ENCODE measurements at regions not wholly inside any gene's neighbourhood (a gene's known extent, or its start where the extent isn't known, plus 50 kb on each side); places are given as distances from the start of the nearest gene placed in this dataset.
"Not testable (repeated sequence)": the region's sequence is repeated elsewhere in the genome, so short reads cannot be mapped to it uniquely, and the experiment has no call there.

GRCh38 chr15:20376872-20377271 is 164.7 kb downstream of the GOLGA6L6 start:
- H3K4me3 ChIP-seq (ENCODE audit: low read depth, low read length): no peak overlapping the region
- FAIRE-seq (no peak), DNase-seq (ENCODE audit: low read depth) (no peak)
- no peaks in the 10 kb centered on the region for H3K36me3 ChIP-seq (ENCODE audit: control insufficient read depth, insufficient read depth, low read length)
- H3K27me3 ChIP-seq (ENCODE audit: control insufficient read depth, insufficient read depth, low read length): no peaks in the 10 kb centered on the region
- TF ChIP-seq CTCF (IDR thresholded peaks at IDR 0.05; ENCODE audit: insufficient read depth, low read length, severe bottlenecking): no peak

- FAIRE-seq; H3K27me3 ChIP-seq (ENCODE audit: control insufficient read depth, insufficient read depth, low read length): not testable (repeated sequence)
Measured at GRCh38 chr15:20372416-20372815, 169.2 kb downstream of the GOLGA6L6 start.

GRCh38 chr15:20369500-20369899 is 172.1 kb downstream of the GOLGA6L6 start:
- H3K4me3 ChIP-seq (ENCODE audit: low read depth, low read length): no peak overlapping the region
- H3K36me3 ChIP-seq (ENCODE audit: control insufficient read depth, insufficient read depth, low read length): no peaks in the 10 kb centered on the region
- no peak for TF ChIP-seq CTCF (IDR thresholded peaks at IDR 0.05; ENCODE audit: insufficient read depth, low read length, severe bottlenecking)
- DNase-seq (ENCODE audit: low read depth) (no peak), FAIRE-seq (no peak)
- H3K27me3 ChIP-seq (ENCODE audit: control insufficient read depth, insufficient read depth, low read length): no peaks in the 10 kb centered on the region

More at GRCh38 chr15:20372416-20372815, 169.2 kb downstream of the GOLGA6L6 start:
- H3K36me3 ChIP-seq (ENCODE audit: control insufficient read depth, insufficient read depth, low read length); H3K4me3 ChIP-seq (ENCODE audit: low read depth, low read length); DNase-seq (ENCODE audit: low read depth): not testable (repeated sequence)

- DNase-seq (ENCODE audit: low read depth): no peak
- no peak for FAIRE-seq
- no peak for TF ChIP-seq CTCF (IDR thresholded peaks at IDR 0.05; ENCODE audit: insufficient read depth, low read length, severe bottlenecking)
- no peak overlapping the region for H3K4me3 ChIP-seq (ENCODE audit: low read depth, low read length)
- H3K27me3 ChIP-seq (ENCODE audit: control insufficient read depth, insufficient read depth, low read length): no peaks in the 10 kb centered on the region
- H3K36me3 ChIP-seq (ENCODE audit: control insufficient read depth, insufficient read depth, low read length): no peaks in the 10 kb centered on the region
Measured at GRCh38 chr15:20368974-20369373, 172.6 kb downstream of the GOLGA6L6 start.

GRCh38 chr15:20367093-20367492 is 174.5 kb downstream of the GOLGA6L6 start:
- no peaks in the 10 kb centered on the region for H3K36me3 ChIP-seq (ENCODE audit: control insufficient read depth, insufficient read depth, low read length)
- H3K27me3 ChIP-seq (ENCODE audit: control insufficient read depth, insufficient read depth, low read length): no peaks in the 10 kb centered on the region
- FAIRE-seq (no peak), DNase-seq (ENCODE audit: low read depth) (no peak)
- no peak for TF ChIP-seq CTCF (IDR thresholded peaks at IDR 0.05; ENCODE audit: insufficient read depth, low read length, severe bottlenecking)
- no peak overlapping the region for H3K4me3 ChIP-seq (ENCODE audit: low read depth, low read length)

GRCh38 chr15:20363591-20363990 is 178.0 kb downstream of the GOLGA6L6 start:
- H3K4me3 ChIP-seq (ENCODE audit: low read depth, low read length); H3K36me3 ChIP-seq (ENCODE audit: control insufficient read depth, insufficient read depth, low read length); DNase-seq (ENCODE audit: low read depth); H3K27me3 ChIP-seq (ENCODE audit: control insufficient read depth, insufficient read depth, low read length): not testable (repeated sequence)
- FAIRE-seq: peak; percentile 94

GRCh38 chr15:20361091-20361490 is 180.5 kb downstream of the GOLGA6L6 start:
- no peak for DNase-seq (ENCODE audit: low read depth)
- Histone ChIP-seq H3K27me3 (ENCODE audit: control insufficient read depth, insufficient read depth, low read length) (no peaks in the 10 kb centered on the region), H3K4me3 (ENCODE audit: low read depth, low read length) (no peak overlapping the region), H3K36me3 (ENCODE audit: control insufficient read depth, insufficient read depth, low read length) (no peaks in the 10 kb centered on the region)
- no peak for TF ChIP-seq CTCF (IDR thresholded peaks at IDR 0.05; ENCODE audit: insufficient read depth, low read length, severe bottlenecking)
- FAIRE-seq: peak; percentile 28
